ENCODE measurements at regions not wholly inside any gene's neighbourhood (a gene's known extent, or its start where the extent isn't known, plus 50 kb on each side); places are given as distances from the start of the nearest gene placed in this dataset.
"Not testable (repeated sequence)": the region's sequence is repeated elsewhere in the genome, so short reads cannot be mapped to it uniquely, and the experiment has no call there.

DNA sequence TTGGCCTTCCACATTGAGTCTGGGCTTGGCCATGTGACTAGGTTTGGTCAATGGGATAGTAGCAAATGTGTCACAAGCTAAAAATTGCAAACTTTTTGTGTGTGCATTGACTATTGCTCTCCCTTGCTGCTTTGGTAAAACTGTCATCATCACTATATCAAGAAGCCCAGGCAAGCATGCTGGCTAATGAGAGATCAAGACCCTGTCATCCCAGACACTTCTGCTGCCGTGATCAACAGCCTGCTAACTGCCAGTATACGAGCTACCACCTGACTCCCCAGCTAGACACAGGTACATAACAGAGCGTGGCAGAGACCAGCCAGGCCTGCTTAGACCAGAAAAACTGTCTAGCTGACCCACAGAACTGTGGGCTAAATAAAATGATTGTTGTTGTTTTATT, 456.7 kb upstream of the DCN start:
- peaks cover 6% of the 10 kb centered on the region for H3K36me3 Mint-ChIP-seq
- TF ChIP-seq, protein P1, sequence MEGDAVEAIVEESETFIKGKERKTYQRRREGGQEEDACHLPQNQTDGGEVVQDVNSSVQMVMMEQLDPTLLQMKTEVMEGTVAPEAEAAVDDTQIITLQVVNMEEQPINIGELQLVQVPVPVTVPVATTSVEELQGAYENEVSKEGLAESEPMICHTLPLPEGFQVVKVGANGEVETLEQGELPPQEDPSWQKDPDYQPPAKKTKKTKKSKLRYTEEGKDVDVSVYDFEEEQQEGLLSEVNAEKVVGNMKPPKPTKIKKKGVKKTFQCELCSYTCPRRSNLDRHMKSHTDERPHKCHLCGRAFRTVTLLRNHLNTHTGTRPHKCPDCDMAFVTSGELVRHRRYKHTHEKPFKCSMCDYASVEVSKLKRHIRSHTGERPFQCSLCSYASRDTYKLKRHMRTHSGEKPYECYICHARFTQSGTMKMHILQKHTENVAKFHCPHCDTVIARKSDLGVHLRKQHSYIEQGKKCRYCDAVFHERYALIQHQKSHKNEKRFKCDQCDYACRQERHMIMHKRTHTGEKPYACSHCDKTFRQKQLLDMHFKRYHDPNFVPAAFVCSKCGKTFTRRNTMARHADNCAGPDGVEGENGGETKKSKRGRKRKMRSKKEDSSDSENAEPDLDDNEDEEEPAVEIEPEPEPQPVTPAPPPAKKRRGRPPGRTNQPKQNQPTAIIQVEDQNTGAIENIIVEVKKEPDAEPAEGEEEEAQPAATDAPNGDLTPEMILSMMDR (conservative IDR thresholded peaks at IDR 0.05) = no peak
- no peak for DNase-seq (ENCODE audit: extremely low spot score, unreplicated experiment)

DNA sequence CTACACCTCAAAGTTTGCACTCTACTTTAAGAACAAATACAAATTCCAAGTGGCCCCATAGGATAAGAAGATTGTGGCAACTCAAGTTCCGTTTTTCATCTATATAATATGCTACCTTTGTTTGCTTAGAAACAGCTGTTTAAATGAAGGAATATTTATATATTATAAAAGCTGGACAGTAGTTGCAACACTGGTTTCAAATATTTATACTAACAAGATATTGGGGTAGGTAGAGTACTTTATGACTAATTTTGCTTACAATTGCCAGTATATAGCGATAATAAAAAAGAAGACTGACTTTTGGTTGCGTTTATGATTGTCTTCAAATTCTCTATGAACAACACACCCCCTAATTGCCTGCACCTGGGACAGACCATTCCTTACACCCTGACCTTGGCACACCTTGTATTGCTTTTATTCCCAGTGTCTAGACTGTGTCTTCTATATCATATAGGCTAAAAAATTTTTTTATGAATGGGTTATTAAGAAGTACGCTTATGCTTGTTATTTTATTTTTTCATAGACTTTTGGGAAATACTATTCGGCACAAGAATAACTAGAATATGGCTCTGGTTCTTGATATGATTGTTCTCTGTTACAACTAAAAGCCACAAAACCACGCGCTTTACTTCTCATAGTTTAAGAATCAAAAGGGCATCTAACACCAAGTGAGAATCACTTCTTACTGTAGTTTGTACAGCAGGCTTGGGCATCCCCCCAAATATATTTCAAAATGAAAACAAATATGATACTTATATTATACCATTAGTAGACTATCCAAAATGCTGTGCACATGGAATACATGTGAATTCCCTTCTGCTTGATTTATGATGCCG, 455.4 kb upstream of the DCN start:
- no peak overlapping the region for H3K4me3 Mint-ChIP-seq
- no peak for DNase-seq (ENCODE audit: extremely low spot score, unreplicated experiment)
- peaks cover 9% of the 10 kb centered on the region for H3K9me3 Mint-ChIP-seq
- TF ChIP-seq, protein P1 (conservative IDR thresholded peaks at IDR 0.05) = no peak
- H3K27me3 Mint-ChIP-seq = peaks cover 7% of the 10 kb centered on the region
- no peaks in the 10 kb centered on the region for H3K4me1 Mint-ChIP-seq (ENCODE audit: unreplicated experiment)
- peaks cover 6% of the 10 kb centered on the region for H3K36me3 Mint-ChIP-seq
- H3K27ac Mint-ChIP-seq = no peak overlapping the region

More for the DNA sequence above, 456.7 kb upstream of the DCN start:
- H3K9me3 Mint-ChIP-seq = peaks cover 9% of the 10 kb centered on the region
- H3K4me3 Mint-ChIP-seq = no peak overlapping the region
- H3K4me1 Mint-ChIP-seq (ENCODE audit: unreplicated experiment) = no peaks in the 10 kb centered on the region
- H3K27ac Mint-ChIP-seq = no peak overlapping the region
- peaks cover 7% of the 10 kb centered on the region for H3K27me3 Mint-ChIP-seq

DNA sequence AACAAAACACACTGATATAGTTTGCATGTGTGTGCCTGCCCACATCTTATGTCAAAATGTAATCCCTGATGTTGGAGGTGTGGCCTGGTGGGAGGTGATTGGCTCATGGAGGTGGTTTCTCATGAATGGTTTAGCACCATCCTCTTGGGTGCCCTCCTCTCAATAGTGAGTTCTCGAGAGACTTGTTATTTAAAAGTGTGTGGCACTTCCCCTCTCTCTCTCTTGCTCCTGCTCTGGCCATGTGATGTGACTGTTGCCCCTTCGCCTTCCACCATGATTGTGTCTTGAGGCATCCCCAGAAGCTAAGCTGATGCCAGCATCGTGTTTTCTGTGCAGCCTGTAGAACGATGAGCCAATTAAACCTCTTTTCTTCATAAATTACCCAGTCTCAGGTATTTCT, 454.1 kb upstream of the DCN start:
- DNase-seq (ENCODE audit: extremely low spot score, unreplicated experiment) = no peak
- peaks cover 6% of the 10 kb centered on the region for H3K36me3 Mint-ChIP-seq
- H3K4me1 Mint-ChIP-seq (ENCODE audit: unreplicated experiment) = peaks cover 6% of the 10 kb centered on the region
- H3K27me3 Mint-ChIP-seq = peaks cover 10% of the 10 kb centered on the region
- H3K27ac Mint-ChIP-seq = no peak overlapping the region
- H3K9me3 Mint-ChIP-seq = peaks cover 18% of the 10 kb centered on the region
- TF ChIP-seq, protein P1 (conservative IDR thresholded peaks at IDR 0.05) = no peak
- no peak overlapping the region for H3K4me3 Mint-ChIP-seq

DNA sequence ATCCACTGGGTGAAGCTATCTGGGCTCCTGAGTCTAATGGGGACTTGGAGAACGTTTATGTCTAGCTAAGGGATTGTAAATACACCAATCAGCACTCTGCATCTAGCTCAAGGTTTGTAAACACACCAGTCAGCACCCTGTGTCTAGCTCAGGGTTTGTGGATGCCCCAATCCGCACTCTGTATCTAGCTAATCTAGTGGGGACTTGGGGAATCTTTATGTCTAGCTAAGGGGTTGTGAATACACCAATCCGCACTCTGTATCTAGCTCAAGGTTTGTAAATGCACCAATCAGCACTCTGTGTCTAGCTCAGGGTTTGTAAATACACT, 451.7 kb upstream of the DCN start:
- Mint-ChIP-seq H3K4me3 (peak overlapping the region; percentile 82), H3K27ac (peak overlapping the region; percentile 83), H3K4me1 (ENCODE audit: unreplicated experiment) (peaks cover 15% of the 10 kb centered on the region), H3K9me3 (peaks cover 22% of the 10 kb centered on the region)
- not testable (repeated sequence) for DNase-seq (ENCODE audit: extremely low spot score, unreplicated experiment); H3K27me3 Mint-ChIP-seq; H3K36me3 Mint-ChIP-seq

- DNase-seq (ENCODE audit: extremely low spot score, unreplicated experiment) = no peak
- Mint-ChIP-seq H3K36me3 (peaks cover 6% of the 10 kb centered on the region), H3K4me1 (ENCODE audit: unreplicated experiment) (peaks cover 15% of the 10 kb centered on the region), H3K27ac (no peak overlapping the region), H3K9me3 (peaks cover 22% of the 10 kb centered on the region), H3K27me3 (peaks cover 10% of the 10 kb centered on the region), H3K4me3 (peak overlapping the region; percentile 82)
- TF ChIP-seq, protein P1 (conservative IDR thresholded peaks at IDR 0.05) = no peak
Observed at GRCh38 chr12:91633734-91634357, 451.2 kb upstream of the DCN start.

- TF ChIP-seq, protein P1 (conservative IDR thresholded peaks at IDR 0.05) = no peak
- Mint-ChIP-seq H3K4me3 (peak overlapping the region; percentile 22), H3K27me3 (peaks cover 10% of the 10 kb centered on the region), H3K4me1 (ENCODE audit: unreplicated experiment) (peaks cover 15% of the 10 kb centered on the region), H3K27ac (no peak overlapping the region), H3K9me3 (peaks cover 22% of the 10 kb centered on the region), H3K36me3 (peaks cover 6% of the 10 kb centered on the region)
- DNase-seq (ENCODE audit: extremely low spot score, unreplicated experiment) = no peak
Observed at GRCh38 chr12:91633206-91633605, 450.6 kb upstream of the DCN start.
